ENCODE measurements at regions not wholly inside any gene's neighbourhood (a gene's known extent, or its start where the extent isn't known, plus 50 kb on each side); places are given as distances from the start of the nearest gene placed in this dataset.

DNA sequence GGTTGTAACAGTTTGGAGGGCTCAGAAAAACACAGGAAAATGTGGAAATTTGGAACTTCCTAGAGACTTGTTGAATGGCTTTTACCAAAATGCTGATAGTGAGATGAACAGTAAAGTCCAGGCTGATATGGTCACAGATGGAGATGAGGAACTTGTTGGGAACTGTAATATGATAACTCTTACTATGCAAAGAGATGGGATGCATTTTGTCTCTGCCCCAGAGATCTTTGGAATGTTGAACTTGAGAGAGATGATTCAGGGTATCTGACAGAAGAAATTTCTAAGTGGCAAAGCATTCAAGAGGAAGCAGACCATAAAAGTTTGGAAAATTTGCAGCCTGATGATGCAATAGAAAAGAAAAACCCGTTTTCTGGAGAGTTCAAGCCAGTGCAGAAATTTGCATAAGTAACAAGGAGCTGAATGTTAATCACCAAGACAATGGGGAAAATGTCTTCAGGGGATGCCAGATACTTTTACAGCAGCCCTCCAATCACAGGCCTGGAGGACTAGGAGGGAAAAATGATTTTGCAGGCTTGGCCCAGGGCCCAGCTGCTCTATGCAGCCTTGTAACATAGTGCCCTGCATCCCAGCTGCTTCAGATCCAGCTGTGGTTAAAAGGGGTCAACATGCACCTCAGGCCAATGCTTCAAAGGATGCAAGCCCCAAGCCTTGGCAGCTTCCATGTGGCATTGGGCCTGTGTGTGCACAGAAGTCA, 572.7 kb upstream of the ATP2B1 start:
- TF ChIP-seq EZH2 (IDR thresholded peaks at IDR 0.05), result no peak
- no peak for TF ChIP-seq POLR2AphosphoS5 (IDR thresholded peaks at IDR 0.05; ENCODE audit: borderline replicate concordance, low read depth, low read length)
